HG03442 (cell line): ENCODE measurements at regions not wholly inside any gene's neighbourhood (a gene's known extent, or its start where the extent isn't known, plus 50 kb on each side); places are given as distances from the start of the nearest gene placed in this dataset.
A peak's percentile ranks its signal among the peaks of the same experiment; 100 is the strongest.
"Not testable (repeated sequence)": the region's sequence is repeated elsewhere in the genome, so short reads cannot be mapped to it uniquely, and the experiment has no call there.

Experiments
- ATAC-seq: cut with Tn5 transposase; IDR thresholded peaks from one replicate; pipeline ENCODE4 v1.9.1; 2021; ENCODE audit warnings: mild to moderate bottlenecking, moderate library complexity; ENCODE audit not compliant: unreplicated experiment

- no peak for ATAC-seq
Observed at GRCh38 chr5:66411701-66412100, 184.5 kb upstream of the MAST4 start.

GRCh38 chr5:66413931-66414330 lies 182.3 kb upstream of the MAST4 start:
- no peak for ATAC-seq

GRCh38 chr5:66415208-66415607 lies 181.0 kb upstream of the MAST4 start:
- ATAC-seq: no peak

GRCh38 chr5:66416698-66417097 lies 179.5 kb upstream of the MAST4 start:
- no peak for ATAC-seq

- ATAC-seq: no peak
Observed at GRCh38 chr5:66417781-66418180, 178.4 kb upstream of the MAST4 start.

- no peak for ATAC-seq
Observed at GRCh38 chr5:66423484-66423883, 172.7 kb upstream of the MAST4 start.

- no peak for ATAC-seq
Observed at GRCh38 chr5:66425842-66426241, 170.4 kb upstream of the MAST4 start.

- no peak for ATAC-seq
Observed at GRCh38 chr5:66426259-66427138, 169.7 kb upstream of the MAST4 start.

GRCh38 chr5:66427139-66427442 lies 169.1 kb upstream of the MAST4 start:
- ATAC-seq: no peak

- no peak for ATAC-seq
Observed at GRCh38 chr5:66436721-66437120, 159.5 kb upstream of the MAST4 start.

GRCh38 chr5:66438087-66438486 lies 158.1 kb upstream of the MAST4 start:
- no peak for ATAC-seq

GRCh38 chr5:66438696-66439095 lies 157.5 kb upstream of the MAST4 start:
- ATAC-seq: no peak

GRCh38 chr5:66440202-66440680 lies 156.0 kb upstream of the MAST4 start:
- peak; percentile 65 for ATAC-seq

- ATAC-seq: no peak
Observed at GRCh38 chr5:66441351-66441750, 154.8 kb upstream of the MAST4 start.

- ATAC-seq: no peak
Observed at GRCh38 chr5:66442951-66443445, 153.2 kb upstream of the MAST4 start.

- ATAC-seq: no peak
Observed at GRCh38 chr5:66443462-66444130, 152.6 kb upstream of the MAST4 start.

GRCh38 chr5:66448070-66448469 lies 148.1 kb upstream of the MAST4 start:
- ATAC-seq: not testable (repeated sequence)

GRCh38 chr5:66450237-66450636 lies 146.0 kb upstream of the MAST4 start:
- ATAC-seq: no peak

GRCh38 chr5:66450988-66451387 lies 145.2 kb upstream of the MAST4 start:
- ATAC-seq: no peak

- ATAC-seq: no peak
Observed at GRCh38 chr5:66452109-66452508, 144.1 kb upstream of the MAST4 start.

GRCh38 chr5:66454186-66455078 lies 141.8 kb upstream of the MAST4 start:
- ATAC-seq: no peak
